ENCODE measurements at regions not wholly inside any gene's neighbourhood (a gene's known extent, or its start where the extent isn't known, plus 50 kb on each side); places are given as distances from the start of the nearest gene placed in this dataset.

DNA sequence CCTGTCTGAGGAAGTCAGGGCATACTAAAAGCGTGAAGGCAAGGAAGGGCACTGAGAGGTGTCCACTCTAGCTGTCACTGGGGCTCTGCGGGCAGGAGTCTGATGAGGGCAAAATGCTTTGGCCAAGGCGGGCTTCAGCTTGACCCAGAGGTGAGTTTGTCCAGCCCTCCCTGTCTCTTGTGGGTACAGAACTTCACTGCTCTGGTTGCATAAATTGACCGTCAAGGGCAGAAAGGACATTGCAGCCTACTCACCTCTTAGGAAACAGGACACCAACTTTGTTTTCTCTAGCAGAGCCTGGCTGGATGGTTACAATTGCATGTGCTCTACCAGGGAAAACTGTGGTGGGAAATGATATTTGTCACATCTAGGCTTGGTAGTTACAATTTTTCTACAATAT is 170.9 kb downstream of the TMEM38B start:
- peaks cover 23% of the 10 kb centered on the region for H3K4me1 ChIP-seq (ENCODE audit: insufficient read depth, low read length)
- DNase-seq, result no peak
- H3K79me2 ChIP-seq (ENCODE audit: insufficient read depth, low read length), result no peaks in the 10 kb centered on the region
- H3K36me3 ChIP-seq (ENCODE audit: insufficient read depth, low read length), result no peaks in the 10 kb centered on the region
- TF ChIP-seq CTCF (IDR thresholded peaks at IDR 0.05; ENCODE audit: borderline replicate concordance, extremely low read depth, low read length, poor library complexity, severe bottlenecking), result no peak
- no peak for TF ChIP-seq EZH2 (IDR thresholded peaks at IDR 0.05; ENCODE audit: borderline replicate concordance, low read depth, low read length, severe bottlenecking)
- no peaks in the 10 kb centered on the region for H3K9me3 ChIP-seq (ENCODE audit: insufficient read depth, low read length, severe bottlenecking)
- H3K27ac ChIP-seq (ENCODE audit: low read length), result no peak overlapping the region; the same call in 1 of the 2 replicates
- H3K27me3 ChIP-seq (ENCODE audit: insufficient read depth, low read length, poor library complexity), result no peaks in the 10 kb centered on the region
- H3K9ac ChIP-seq (ENCODE audit: low read depth, low read length), result no peak overlapping the region
- no peak for ATAC-seq (ENCODE audit: insufficient read depth, low read depth)
- no peak overlapping the region for H3K4me3 ChIP-seq (ENCODE audit: low read depth in 1 of 2, low read length in 2 of 2)
- H4K20me1 ChIP-seq (ENCODE audit: insufficient read depth, low read length), result no peaks in the 10 kb centered on the region
- no peak overlapping the region for H3K4me2 ChIP-seq (ENCODE audit: insufficient read depth, low read length)
- H2AFZ ChIP-seq (ENCODE audit: low read depth, low read length), result no peak overlapping the region

DNA sequence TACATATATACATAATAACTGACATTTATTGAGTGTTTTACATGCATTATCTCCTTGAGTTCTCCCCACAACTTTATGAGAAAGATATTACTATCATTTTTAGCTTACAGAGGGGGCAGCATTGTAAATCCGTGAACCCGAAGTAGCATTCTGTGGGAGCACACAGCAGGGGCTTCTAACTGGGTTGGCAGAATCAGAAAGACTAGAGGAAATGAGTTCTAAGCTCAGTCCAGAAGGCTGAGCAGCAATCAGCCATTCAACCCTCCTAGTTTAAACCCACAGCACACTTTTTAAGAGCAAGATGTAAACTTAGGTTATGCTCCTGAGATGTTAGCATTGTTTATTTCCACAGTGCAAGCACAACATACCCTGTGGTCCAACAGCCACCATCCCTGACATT is 177.2 kb downstream of the TMEM38B start:
- Histone ChIP-seq H3K4me1 (ENCODE audit: insufficient read depth, low read length) (no peaks in the 10 kb centered on the region), H3K9ac (ENCODE audit: low read depth, low read length) (no peak overlapping the region), H3K27ac (ENCODE audit: low read length) (no peak overlapping the region), H3K27me3 (ENCODE audit: insufficient read depth, low read length, poor library complexity) (no peaks in the 10 kb centered on the region), H2AFZ (ENCODE audit: low read depth, low read length) (no peak overlapping the region), H3K4me2 (ENCODE audit: insufficient read depth, low read length) (no peak overlapping the region), H4K20me1 (ENCODE audit: insufficient read depth, low read length) (no peaks in the 10 kb centered on the region), H3K79me2 (ENCODE audit: insufficient read depth, low read length) (no peaks in the 10 kb centered on the region), H3K36me3 (ENCODE audit: insufficient read depth, low read length) (no peaks in the 10 kb centered on the region), H3K9me3 (ENCODE audit: insufficient read depth, low read length, severe bottlenecking) (no peaks in the 10 kb centered on the region), H3K4me3 (ENCODE audit: low read depth in 1 of 2, low read length in 2 of 2) (no peak overlapping the region)
- DNase-seq (no peak), ATAC-seq (ENCODE audit: insufficient read depth, low read depth) (no peak)
- TF ChIP-seq EZH2 (IDR thresholded peaks at IDR 0.05; ENCODE audit: borderline replicate concordance, low read depth, low read length, severe bottlenecking), result no peak
- no peak for TF ChIP-seq CTCF (IDR thresholded peaks at IDR 0.05; ENCODE audit: borderline replicate concordance, extremely low read depth, low read length, poor library complexity, severe bottlenecking)

- ATAC-seq (ENCODE audit: insufficient read depth, low read depth), result no peak
- Histone ChIP-seq H3K9me3 (ENCODE audit: insufficient read depth, low read length, severe bottlenecking) (no peaks in the 10 kb centered on the region), H3K27me3 (ENCODE audit: insufficient read depth, low read length, poor library complexity) (no peaks in the 10 kb centered on the region), H2AFZ (ENCODE audit: low read depth, low read length) (no peak overlapping the region), H3K9ac (ENCODE audit: low read depth, low read length) (no peak overlapping the region), H3K4me1 (ENCODE audit: insufficient read depth, low read length) (no peaks in the 10 kb centered on the region), H3K36me3 (ENCODE audit: insufficient read depth, low read length) (no peaks in the 10 kb centered on the region), H4K20me1 (ENCODE audit: insufficient read depth, low read length) (no peaks in the 10 kb centered on the region), H3K4me3 (ENCODE audit: low read depth in 1 of 2, low read length in 2 of 2) (no peak overlapping the region), H3K27ac (ENCODE audit: low read length) (no peak overlapping the region), H3K4me2 (ENCODE audit: insufficient read depth, low read length) (no peak overlapping the region), H3K79me2 (ENCODE audit: insufficient read depth, low read length) (no peaks in the 10 kb centered on the region)
- TF ChIP-seq CTCF (IDR thresholded peaks at IDR 0.05; ENCODE audit: borderline replicate concordance, extremely low read depth, low read length, poor library complexity, severe bottlenecking) (no peak), EZH2 (IDR thresholded peaks at IDR 0.05; ENCODE audit: borderline replicate concordance, low read depth, low read length, severe bottlenecking) (no peak)
- no peak for DNase-seq
Measured at GRCh38 chr9:105873801-105874200, 179.5 kb downstream of the TMEM38B start.

DNA sequence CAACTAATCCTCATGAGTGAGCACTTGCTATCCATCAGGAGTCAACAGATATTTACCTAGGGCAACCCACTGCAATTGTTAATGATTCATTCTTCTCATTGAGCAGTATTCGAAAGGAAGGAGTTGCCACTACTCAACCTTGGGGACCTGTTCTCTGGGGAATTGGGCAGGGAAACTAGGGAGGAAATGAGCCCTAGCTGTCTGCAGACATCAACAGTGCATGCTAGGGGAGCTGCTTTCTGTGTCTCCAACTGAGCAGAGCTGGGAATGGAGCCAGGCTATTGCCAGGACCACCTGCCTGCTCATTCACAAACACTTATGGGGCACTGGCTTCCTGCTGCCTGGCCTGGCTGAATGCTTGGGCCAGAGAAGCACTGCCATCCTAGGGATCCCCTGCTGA is 183.4 kb downstream of the TMEM38B start:
- Histone ChIP-seq H3K36me3 (ENCODE audit: insufficient read depth, low read length) (no peaks in the 10 kb centered on the region), H4K20me1 (ENCODE audit: insufficient read depth, low read length) (no peaks in the 10 kb centered on the region), H3K27me3 (ENCODE audit: insufficient read depth, low read length, poor library complexity) (no peaks in the 10 kb centered on the region), H3K27ac (ENCODE audit: low read length) (no peak overlapping the region), H2AFZ (ENCODE audit: low read depth, low read length) (no peak overlapping the region), H3K9ac (ENCODE audit: low read depth, low read length) (no peak overlapping the region), H3K4me1 (ENCODE audit: insufficient read depth, low read length) (no peaks in the 10 kb centered on the region), H3K4me3 (ENCODE audit: low read depth in 1 of 2, low read length in 2 of 2) (no peak overlapping the region), H3K79me2 (ENCODE audit: insufficient read depth, low read length) (no peaks in the 10 kb centered on the region), H3K4me2 (ENCODE audit: insufficient read depth, low read length) (no peak overlapping the region), H3K9me3 (ENCODE audit: insufficient read depth, low read length, severe bottlenecking) (no peaks in the 10 kb centered on the region)
- no peak for ATAC-seq (ENCODE audit: insufficient read depth, low read depth)
- TF ChIP-seq CTCF (IDR thresholded peaks at IDR 0.05; ENCODE audit: borderline replicate concordance, extremely low read depth, low read length, poor library complexity, severe bottlenecking) (no peak), EZH2 (IDR thresholded peaks at IDR 0.05; ENCODE audit: borderline replicate concordance, low read depth, low read length, severe bottlenecking) (no peak)
- no peak for DNase-seq

Measured in DND-41 (cell line).